ENCODE measurements at regions not wholly inside any gene's neighbourhood (a gene's known extent, or its start where the extent isn't known, plus 50 kb on each side); places are given as distances from the start of the nearest gene placed in this dataset.

DNA sequence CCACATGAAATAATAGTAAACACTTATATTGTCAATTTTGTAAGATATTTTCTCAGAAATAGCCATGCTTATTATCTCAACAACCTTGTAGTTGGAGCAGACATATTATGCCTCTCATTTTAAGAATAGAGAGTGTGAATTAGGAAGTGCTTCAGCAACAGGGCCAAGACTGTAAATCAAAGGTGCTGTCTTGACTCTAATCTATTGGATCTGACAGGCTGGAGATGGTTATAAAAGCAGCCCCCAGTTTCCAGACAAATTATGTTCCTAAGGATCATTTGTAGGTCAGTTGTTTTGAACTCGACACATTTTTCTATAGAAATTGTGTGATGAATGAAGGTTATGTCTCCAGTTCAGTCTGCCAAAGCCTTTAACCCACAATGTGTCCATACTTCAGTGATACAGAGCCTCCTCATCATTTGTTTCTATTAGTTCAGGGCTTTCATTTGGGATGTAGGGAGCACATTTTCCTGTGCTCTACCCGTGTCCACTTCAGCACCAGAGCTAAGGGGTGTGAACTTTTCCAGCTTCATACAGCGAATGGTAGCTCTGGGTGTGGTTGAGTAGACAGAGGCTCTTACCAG is 284.8 kb upstream of the FBXO33 start:
- H3K4me1 ChIP-seq = no peaks in the 10 kb centered on the region
- H3K27ac ChIP-seq = no peak overlapping the region
- H3K4me3 ChIP-seq = no peak overlapping the region
- ATAC-seq = no peak
- no peaks in the 10 kb centered on the region for H3K36me3 ChIP-seq
- TF ChIP-seq, protein P1, sequence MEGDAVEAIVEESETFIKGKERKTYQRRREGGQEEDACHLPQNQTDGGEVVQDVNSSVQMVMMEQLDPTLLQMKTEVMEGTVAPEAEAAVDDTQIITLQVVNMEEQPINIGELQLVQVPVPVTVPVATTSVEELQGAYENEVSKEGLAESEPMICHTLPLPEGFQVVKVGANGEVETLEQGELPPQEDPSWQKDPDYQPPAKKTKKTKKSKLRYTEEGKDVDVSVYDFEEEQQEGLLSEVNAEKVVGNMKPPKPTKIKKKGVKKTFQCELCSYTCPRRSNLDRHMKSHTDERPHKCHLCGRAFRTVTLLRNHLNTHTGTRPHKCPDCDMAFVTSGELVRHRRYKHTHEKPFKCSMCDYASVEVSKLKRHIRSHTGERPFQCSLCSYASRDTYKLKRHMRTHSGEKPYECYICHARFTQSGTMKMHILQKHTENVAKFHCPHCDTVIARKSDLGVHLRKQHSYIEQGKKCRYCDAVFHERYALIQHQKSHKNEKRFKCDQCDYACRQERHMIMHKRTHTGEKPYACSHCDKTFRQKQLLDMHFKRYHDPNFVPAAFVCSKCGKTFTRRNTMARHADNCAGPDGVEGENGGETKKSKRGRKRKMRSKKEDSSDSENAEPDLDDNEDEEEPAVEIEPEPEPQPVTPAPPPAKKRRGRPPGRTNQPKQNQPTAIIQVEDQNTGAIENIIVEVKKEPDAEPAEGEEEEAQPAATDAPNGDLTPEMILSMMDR (IDR thresholded peaks at IDR 0.05) = no peak
- intact Hi-C loops (cut with DNase I) = no loop called here
- WGBS, 2 donors = 73 to 76% methylated on average over 3 of the region's 3 CpGs
- no peak for FAIRE-seq
- H3K27me3 ChIP-seq = no peaks in the 10 kb centered on the region
- DNase-seq = no peak
- H3K9me3 ChIP-seq = no peaks in the 10 kb centered on the region

DNA sequence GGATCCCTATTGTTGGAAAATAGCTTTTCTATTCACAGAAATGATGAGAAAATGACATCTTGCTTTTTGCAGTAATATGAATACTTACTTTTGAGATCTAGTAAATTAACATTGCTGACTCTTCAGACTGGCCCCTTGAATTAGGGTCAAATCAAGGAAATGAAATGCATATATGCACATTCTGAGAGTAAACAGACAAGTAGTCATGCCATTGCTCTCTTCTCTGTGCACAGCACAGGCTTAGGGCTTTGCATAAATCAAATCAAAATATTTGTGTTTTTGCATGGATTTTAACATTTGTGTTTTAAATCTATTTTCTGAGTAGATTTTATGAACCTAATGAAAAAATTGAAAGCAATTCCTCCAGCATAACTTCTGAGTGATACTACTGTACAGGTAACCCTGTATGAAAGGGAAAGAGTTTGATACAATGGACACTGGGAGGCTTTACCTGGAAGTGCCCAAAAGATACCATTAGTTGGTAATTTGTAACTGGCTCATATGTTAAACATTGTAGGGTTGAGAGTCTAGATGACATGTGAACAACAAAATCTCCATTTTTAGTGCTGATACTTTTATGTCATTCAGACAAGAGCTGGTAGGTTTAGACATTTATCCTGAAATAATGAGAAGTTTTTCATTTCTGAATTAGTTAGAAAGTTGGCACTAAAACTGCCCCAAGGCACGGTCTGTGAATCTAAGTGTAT is 280.2 kb upstream of the FBXO33 start:
- intact Hi-C loops (cut with DNase I) = no loop called here

DNA sequence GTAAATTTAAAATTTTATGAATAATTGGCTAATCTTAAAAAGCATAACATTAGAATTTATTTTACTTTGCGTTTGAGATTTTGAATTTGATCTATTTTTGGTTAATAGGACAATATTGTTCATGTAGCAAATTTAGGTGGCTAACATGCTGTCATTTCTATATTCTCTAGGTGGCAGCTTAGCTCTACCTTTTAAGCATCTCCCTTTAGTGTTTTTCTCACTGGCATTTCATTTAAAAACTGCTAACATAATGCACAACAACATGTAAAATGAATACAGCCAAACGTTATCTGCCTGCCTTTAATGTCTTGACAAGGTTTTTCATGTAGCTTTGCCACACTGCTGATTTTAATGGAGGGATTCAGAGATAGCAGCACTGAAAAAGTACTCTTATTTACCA is 272.4 kb upstream of the FBXO33 start:
- 29 to 35% methylated on average over 2 of the region's 2 CpGs for WGBS, 2 donors
- Histone ChIP-seq H3K9me3 (no peaks in the 10 kb centered on the region), H3K27ac (no peak overlapping the region), H3K27me3 (no peaks in the 10 kb centered on the region), H3K4me1 (no peaks in the 10 kb centered on the region), H3K4me3 (no peak overlapping the region), H3K36me3 (no peaks in the 10 kb centered on the region)
- intact Hi-C loops (cut with DNase I) = no loop called here
- ATAC-seq = no peak
- TF ChIP-seq, protein P1 (IDR thresholded peaks at IDR 0.05) = no peak
- FAIRE-seq = no peak
- DNase-seq = no peak

More for the DNA sequence above, 280.2 kb upstream of the FBXO33 start:
- Histone ChIP-seq H3K27ac (no peak overlapping the region), H3K36me3 (no peaks in the 10 kb centered on the region), H3K4me1 (no peaks in the 10 kb centered on the region), H3K9me3 (no peaks in the 10 kb centered on the region), H3K4me3 (no peak overlapping the region), H3K27me3 (no peaks in the 10 kb centered on the region)
- FAIRE-seq (no peak), ATAC-seq (no peak), DNase-seq (no peak)
- 46 to 78% methylated on average over 1 of the region's 1 CpG for WGBS, 2 donors
- TF ChIP-seq, protein P1 (IDR thresholded peaks at IDR 0.05) = no peak

DNA sequence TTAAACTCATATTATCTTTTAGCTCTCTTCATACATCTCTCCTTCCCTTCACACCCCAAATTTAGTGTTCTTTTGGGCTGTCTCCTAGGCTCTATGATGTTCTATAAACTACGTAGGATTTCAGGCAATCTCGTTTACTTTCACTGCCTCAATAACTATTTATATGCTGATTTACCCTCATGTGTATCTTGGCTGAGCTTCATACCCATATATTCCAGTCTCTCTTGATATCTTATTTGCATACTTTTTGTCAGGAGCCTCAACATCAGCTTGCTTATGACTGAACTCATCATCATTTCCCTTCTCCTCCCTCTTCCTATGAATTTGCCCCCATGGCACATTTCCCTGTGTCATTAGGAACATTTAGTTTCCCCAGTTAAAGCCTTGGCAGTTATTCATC is 262.1 kb upstream of the FBXO33 start:
- TF ChIP-seq, protein P1 (IDR thresholded peaks at IDR 0.05) = no peak
- no peaks in the 10 kb centered on the region for H3K9me3 ChIP-seq
- no peak for ATAC-seq
- FAIRE-seq = no peak
- H3K36me3 ChIP-seq = no peaks in the 10 kb centered on the region
- H3K4me3 ChIP-seq = no peak overlapping the region
- H3K4me1 ChIP-seq = no peaks in the 10 kb centered on the region
- H3K27ac ChIP-seq = no peak overlapping the region
- no peaks in the 10 kb centered on the region for H3K27me3 ChIP-seq
- no peak for DNase-seq
- 49 to 54% methylated on average over 2 of the region's 2 CpGs for WGBS, 2 donors
- intact Hi-C loops (cut with DNase I) = no loop called here

DNA sequence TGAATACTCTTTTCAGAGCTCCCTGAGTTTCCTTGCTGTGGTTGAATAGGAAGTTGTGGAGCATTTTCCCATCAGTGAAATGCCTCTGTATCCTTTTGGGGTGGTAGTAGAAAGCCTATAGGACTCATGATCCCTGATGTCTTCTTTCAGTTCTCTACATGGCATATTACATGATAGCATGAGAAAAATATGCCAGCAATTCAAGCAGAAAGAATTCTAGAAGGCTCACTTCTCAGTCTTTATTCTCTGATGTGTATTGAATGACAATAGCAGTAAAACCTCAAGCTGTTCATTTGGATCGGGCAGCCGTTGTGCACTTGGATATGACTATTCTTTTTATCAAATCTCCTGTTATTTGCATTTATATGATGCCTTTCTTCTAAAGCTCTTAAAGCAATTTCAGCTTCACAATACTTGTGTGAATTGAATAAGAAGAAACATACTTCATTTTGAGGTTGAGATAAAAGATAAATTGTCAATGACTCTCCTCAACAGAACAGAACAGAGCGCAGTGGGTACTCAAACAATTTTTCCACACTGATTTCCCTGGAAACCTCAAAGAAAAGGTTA is 251.5 kb upstream of the FBXO33 start:
- TF ChIP-seq, protein P1 (IDR thresholded peaks at IDR 0.05) = no peak
- WGBS, 2 donors = 78 to 84% methylated on average over 3 of the region's 3 CpGs
- FAIRE-seq (no peak), ATAC-seq (no peak), DNase-seq (no peak)
- Histone ChIP-seq H3K4me1 (no peaks in the 10 kb centered on the region), H3K27ac (no peak overlapping the region), H3K9me3 (no peaks in the 10 kb centered on the region), H3K36me3 (no peaks in the 10 kb centered on the region), H3K27me3 (no peaks in the 10 kb centered on the region), H3K4me3 (no peak overlapping the region)
- intact Hi-C loops (cut with DNase I) = no loop called here

Data from pancreas (tissue), 10 donors.